ENCODE measurements at regions not wholly inside any gene's neighbourhood (a gene's known extent, or its start where the extent isn't known, plus 50 kb on each side); places are given as distances from the start of the nearest gene placed in this dataset.

- WGBS, 3 donors = 84 to 90% (median 88%) methylated on average over 1 of the region's 1 CpG
- H3K27ac ChIP-seq = no peak overlapping the region
- intact Hi-C loops (cut with DNase I) = no loop called here
Observed at GRCh38 chr20:24877652-24878051, 71.4 kb upstream of the CST7 start.

GRCh38 chr20:24878657-24879056, 70.4 kb upstream of the CST7 start:
- no peak overlapping the region for H3K27ac ChIP-seq
- 76 to 88% (median 85%) methylated on average over 6 of the region's 6 CpGs for WGBS, 3 donors
- H3K36me3 ChIP-seq = no peaks in the 10 kb centered on the region
- no peaks in the 10 kb centered on the region for H3K4me1 ChIP-seq (ENCODE audit: insufficient read depth)
- TF ChIP-seq CTCF (IDR thresholded peaks at IDR 0.05) = no peak
- H3K4me3 ChIP-seq = no peak overlapping the region
- intact Hi-C loops (cut with DNase I) = no loop called here
- H3K27me3 ChIP-seq = no peaks in the 10 kb centered on the region
- no peaks in the 10 kb centered on the region for H3K9me3 ChIP-seq
- DNase-seq = no peak

More at GRCh38 chr20:24877652-24878051, 71.4 kb upstream of the CST7 start:
- Histone ChIP-seq H3K9me3 (no peaks in the 10 kb centered on the region), H3K27me3 (no peaks in the 10 kb centered on the region), H3K4me3 (no peak overlapping the region), H3K4me1 (ENCODE audit: insufficient read depth) (no peaks in the 10 kb centered on the region), H3K36me3 (no peaks in the 10 kb centered on the region)
- no peak for TF ChIP-seq CTCF (IDR thresholded peaks at IDR 0.05)
- TF ChIP-seq EP300 (IDR thresholded peaks at IDR 0.05) = no peak
- no peak for TF ChIP-seq POLR2A (IDR thresholded peaks at IDR 0.05)
- no peak for DNase-seq

GRCh38 chr20:24879875-24880274, 69.2 kb upstream of the CST7 start:
- intact Hi-C loops (cut with DNase I) = no loop called here
- H3K4me1 ChIP-seq (ENCODE audit: insufficient read depth) = no peaks in the 10 kb centered on the region
- no peaks in the 10 kb centered on the region for H3K27me3 ChIP-seq
- no peaks in the 10 kb centered on the region for H3K9me3 ChIP-seq
- no peaks in the 10 kb centered on the region for H3K36me3 ChIP-seq
- WGBS, 3 donors = 83 to 91% (median 83%) methylated on average over 6 of the region's 6 CpGs
- DNase-seq = no peak
- H3K4me3 ChIP-seq = no peak overlapping the region
- H3K27ac ChIP-seq = no peak overlapping the region
- TF ChIP-seq CTCF (IDR thresholded peaks at IDR 0.05) (no peak), POLR2A (IDR thresholded peaks at IDR 0.05) (no peak)

GRCh38 chr20:24880356-24880755, 68.7 kb upstream of the CST7 start:
- 55 to 80% (median 77%) methylated on average over 3 of the region's 3 CpGs for WGBS, 3 donors
- Histone ChIP-seq H3K27me3 (no peaks in the 10 kb centered on the region), H3K4me1 (ENCODE audit: insufficient read depth) (no peaks in the 10 kb centered on the region), H3K27ac (no peak overlapping the region), H3K36me3 (no peaks in the 10 kb centered on the region), H3K9me3 (no peaks in the 10 kb centered on the region), H3K4me3 (no peak overlapping the region)
- intact Hi-C loops (cut with DNase I) = no loop called here
- DNase-seq = no peak
- TF ChIP-seq POLR2A (IDR thresholded peaks at IDR 0.05) = no peak
- TF ChIP-seq CTCF (IDR thresholded peaks at IDR 0.05) = no peak
- no peak for TF ChIP-seq EP300 (IDR thresholded peaks at IDR 0.05)

GRCh38 chr20:24890286-24890685, 58.8 kb upstream of the CST7 start:
- H3K4me3 ChIP-seq = no peak overlapping the region
- no peak for DNase-seq
- TF ChIP-seq POLR2A (IDR thresholded peaks at IDR 0.05) (no peak), CTCF (IDR thresholded peaks at IDR 0.05) (no peak), EP300 (IDR thresholded peaks at IDR 0.05) (no peak)
- WGBS, 3 donors = 89 to 94% (median 94%) methylated on average over 9 of the region's 9 CpGs
- no peak overlapping the region for H3K27ac ChIP-seq
- no peaks in the 10 kb centered on the region for H3K9me3 ChIP-seq
- intact Hi-C loops (cut with DNase I) = loop anchor here in 1 of 4 donors (10.0 kb wide), 1 partner anchor 95 kb away; no protein-coding TSS in a partner anchor
- no peaks in the 10 kb centered on the region for H3K4me1 ChIP-seq (ENCODE audit: insufficient read depth)
- no peaks in the 10 kb centered on the region for H3K27me3 ChIP-seq
- no peaks in the 10 kb centered on the region for H3K36me3 ChIP-seq

All from ovary (tissue), 7 donors.